HG03135 (cell line): ENCODE measurements at regions not wholly inside any gene's neighbourhood (a gene's known extent, or its start where the extent isn't known, plus 50 kb on each side); places are given as distances from the start of the nearest gene placed in this dataset.

ENCODE experiments used
- ATAC-seq: cut with Tn5 transposase; IDR thresholded peaks from one replicate; pipeline ENCODE4 v1.9.1; 2021; ENCODE audit warnings: mild to moderate bottlenecking, moderate library complexity; ENCODE audit not compliant: unreplicated experiment

GRCh38 chr16:65453646-65454045 lies 331.8 kb upstream of the CDH11 start:
- no peak for ATAC-seq

DNA sequence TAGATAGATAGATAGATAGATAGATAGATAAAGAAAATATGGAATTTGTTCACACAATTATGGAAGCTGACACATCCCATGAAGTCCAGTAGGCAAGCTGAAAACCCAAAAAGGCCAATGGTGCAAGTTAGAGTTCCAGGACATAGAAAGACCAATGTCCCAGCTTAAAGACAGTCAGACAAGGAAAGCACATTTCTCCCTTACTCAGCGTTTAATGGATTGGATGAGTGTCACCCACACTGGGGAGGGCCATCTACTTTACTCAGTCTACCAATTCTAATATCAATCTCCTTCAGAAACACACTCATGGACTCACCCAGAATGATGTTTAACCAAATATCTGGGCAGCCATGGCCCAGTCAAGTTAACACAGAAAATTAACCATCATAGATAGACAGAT lies 327.7 kb upstream of the CDH11 start:
- no peak for ATAC-seq

- ATAC-seq, result no peak
Measured at GRCh38 chr16:65446427-65446826, 324.6 kb upstream of the CDH11 start.

- ATAC-seq, result no peak
Measured at GRCh38 chr16:65445313-65446260, 323.7 kb upstream of the CDH11 start.

GRCh38 chr16:65441501-65441900 lies 319.6 kb upstream of the CDH11 start:
- no peak for ATAC-seq

GRCh38 chr16:65429504-65430181 lies 307.8 kb upstream of the CDH11 start:
- ATAC-seq, result no peak

- no peak for ATAC-seq
Measured at GRCh38 chr16:65426484-65426883, 304.6 kb upstream of the CDH11 start.

DNA sequence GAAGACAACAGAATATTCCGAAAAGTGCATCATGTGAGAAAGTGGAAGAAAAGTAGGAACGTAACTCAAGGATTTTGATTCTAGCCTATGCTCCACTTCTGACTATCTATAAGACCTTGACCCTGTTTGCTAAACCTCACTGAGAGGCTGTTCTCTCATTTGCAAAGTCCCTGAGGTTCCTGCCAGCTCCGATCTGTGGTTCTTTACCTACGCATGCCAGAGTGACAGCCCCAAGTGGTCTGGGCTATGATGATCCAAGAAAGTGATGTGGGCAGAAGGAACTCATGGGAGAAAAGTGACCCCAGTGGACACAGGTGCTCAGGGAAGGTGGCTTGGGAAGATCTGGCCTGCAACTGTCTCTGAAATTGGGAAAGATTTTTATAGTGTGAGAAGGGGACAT lies 301.1 kb upstream of the CDH11 start:
- ATAC-seq, result no peak

DNA sequence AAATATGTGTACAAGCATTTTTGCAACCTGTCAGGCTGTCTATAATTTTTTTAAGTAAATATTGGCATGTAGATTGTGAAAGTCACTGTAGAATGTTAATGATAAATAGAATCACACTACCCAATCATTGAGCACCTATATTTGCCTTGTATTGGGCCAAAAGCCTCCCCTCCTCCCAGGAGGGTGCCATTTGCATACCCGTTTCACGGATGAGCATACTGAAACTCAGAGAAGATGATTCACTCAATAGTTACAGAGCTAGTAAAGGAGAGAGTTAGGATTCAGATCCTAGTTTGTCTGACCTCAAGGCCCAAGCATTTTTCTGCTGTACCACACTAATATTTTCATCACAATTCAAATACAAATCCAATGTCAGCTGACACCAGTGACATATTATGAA lies 299.7 kb upstream of the CDH11 start:
- no peak for ATAC-seq

DNA sequence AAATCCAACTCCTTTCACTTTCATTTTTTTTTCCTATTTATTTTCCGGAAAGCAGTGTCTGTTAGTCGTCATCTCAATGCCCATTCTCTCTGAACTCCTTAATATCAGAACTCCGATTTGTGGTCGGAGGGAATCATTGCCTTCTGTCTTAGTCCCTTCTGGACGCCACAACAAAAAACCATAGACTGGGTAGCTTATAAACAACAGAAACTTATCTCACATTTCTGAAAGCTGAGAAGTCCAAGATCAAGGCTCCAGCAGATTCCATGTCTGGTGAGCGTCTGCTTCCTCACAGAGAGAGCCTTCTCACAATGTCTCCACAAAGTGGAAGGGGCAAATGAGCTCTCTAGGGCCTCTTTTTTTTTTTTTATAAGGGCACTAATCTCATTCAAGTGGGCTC lies 296.6 kb upstream of the CDH11 start:
- ATAC-seq, result no peak

GRCh38 chr16:65415460-65415859 lies 293.6 kb upstream of the CDH11 start:
- no peak for ATAC-seq

GRCh38 chr16:65414284-65414984 lies 292.6 kb upstream of the CDH11 start:
- no peak for ATAC-seq

- no peak for ATAC-seq
Measured at GRCh38 chr16:65413861-65414260, 292.0 kb upstream of the CDH11 start.

- no peak for ATAC-seq
Measured at GRCh38 chr16:65410801-65411200, 288.9 kb upstream of the CDH11 start.

DNA sequence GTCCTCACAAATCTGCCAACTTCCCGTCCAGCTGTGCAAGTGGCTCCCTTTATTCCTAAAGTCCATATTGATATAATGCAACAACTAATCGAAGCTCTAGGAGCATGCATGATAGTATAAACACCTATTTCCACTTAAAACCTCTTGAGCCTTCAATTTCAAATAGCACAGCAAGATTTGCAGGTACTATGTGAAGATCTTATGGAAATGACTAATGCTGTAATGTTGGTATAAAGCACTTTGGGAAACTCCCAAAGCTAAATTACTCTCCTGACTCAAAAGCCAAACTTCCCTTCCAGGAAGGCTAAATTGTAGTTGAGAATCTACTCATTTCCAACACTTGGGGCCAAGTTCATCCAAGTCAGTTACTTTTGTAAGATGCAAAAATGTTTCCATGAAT lies 287.6 kb upstream of the CDH11 start:
- no peak for ATAC-seq

- ATAC-seq, result no peak
Measured at GRCh38 chr16:65406933-65407332, 285.1 kb upstream of the CDH11 start.

- ATAC-seq, result no peak
Measured at GRCh38 chr16:65406116-65406515, 284.3 kb upstream of the CDH11 start.

DNA sequence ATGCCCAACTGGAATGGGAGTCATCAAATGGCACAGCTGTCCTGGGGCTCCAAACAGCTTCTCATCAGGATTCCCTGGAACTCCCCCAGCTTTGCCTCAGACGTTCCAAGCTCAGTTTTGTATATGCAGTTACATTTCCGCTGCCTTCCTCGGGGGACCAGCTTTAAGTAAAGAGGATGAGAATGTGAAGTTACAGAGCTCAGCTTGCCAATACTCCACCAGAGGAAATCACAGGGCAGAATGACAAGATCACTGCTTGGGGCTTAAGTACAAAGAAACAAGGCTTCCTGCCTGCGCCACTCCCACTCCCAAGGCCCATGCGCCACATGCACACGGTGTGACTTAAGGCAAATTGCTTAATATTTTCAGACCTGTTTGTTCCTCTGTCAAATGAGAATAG lies 272.4 kb upstream of the CDH11 start:
- ATAC-seq, result no peak

DNA sequence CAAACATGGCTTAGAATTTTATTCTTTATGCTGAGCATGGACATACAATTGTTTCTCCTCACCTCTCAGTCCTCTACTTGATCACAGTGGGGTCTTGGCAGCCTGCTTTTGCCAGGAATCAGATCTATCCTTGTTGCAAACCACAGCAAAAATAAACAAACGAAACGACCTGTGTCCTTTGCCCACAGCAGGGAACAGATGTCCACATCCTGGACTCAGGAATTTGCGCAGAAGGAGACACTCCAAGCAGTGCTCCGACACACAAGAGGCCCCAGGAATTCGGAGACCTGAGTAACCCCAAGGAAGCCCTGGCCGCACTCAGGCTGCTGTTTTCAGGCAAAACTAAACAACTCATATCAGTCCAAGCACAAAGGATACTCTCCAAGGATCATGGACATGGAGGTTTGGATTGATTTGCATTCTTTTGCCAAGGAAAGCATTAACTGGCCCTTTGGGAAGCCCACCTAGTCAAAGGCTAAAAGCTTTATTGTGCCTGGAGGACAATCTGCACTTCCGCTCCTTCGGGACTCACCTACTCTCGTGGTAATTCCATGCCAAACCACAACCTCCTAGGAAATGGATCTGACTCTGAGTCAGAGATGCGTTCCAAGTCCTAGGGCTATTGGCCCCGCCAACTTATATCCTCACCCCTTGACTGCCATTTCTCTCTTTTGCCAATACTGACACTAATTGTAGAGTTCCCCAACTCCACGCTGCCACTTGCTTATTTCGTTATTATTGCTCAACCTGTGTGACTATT lies 271.1 kb upstream of the CDH11 start:
- no peak for ATAC-seq

- no peak for ATAC-seq
Measured at GRCh38 chr16:65388592-65388991, 266.7 kb upstream of the CDH11 start.

DNA sequence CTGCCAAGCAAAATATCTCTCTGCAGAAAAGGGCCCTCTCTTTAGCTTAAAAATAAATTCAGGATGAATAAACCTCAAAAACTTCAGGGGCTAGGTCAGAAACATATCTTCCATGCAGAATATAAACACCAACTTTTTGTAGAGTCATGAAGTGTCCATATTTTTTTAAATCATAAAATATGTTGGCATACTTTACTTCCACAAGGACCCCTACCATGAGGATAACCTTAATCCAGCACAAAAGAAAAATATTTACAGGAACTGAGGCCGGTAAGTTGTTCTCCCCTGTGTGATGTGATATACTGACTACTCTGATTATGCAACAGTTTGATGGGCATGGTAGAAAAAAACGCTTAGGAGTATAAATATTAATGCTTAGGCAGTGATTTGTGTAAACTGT lies 264.8 kb upstream of the CDH11 start:
- no peak for ATAC-seq
